Astrocyte (in vitro differentiated cells and primary cell): ENCODE measurements at regions not wholly inside any gene's neighbourhood (a gene's known extent, or its start where the extent isn't known, plus 50 kb on each side); places are given as distances from the start of the nearest gene placed in this dataset.

Experiments used
- CTCF ChIP-seq: IDR thresholded peaks from 2 replicates; pipeline ENCODE4 v1.5.1; 2011; ENCODE audit warnings: low read depth, mild to moderate bottlenecking, inconsistent platforms, low read length, moderate library complexity; ENCODE audit not compliant: insufficient read depth
- EZH2 ChIP-seq: IDR thresholded peaks from 2 replicates; pipeline ENCODE4 v1.6.1; 2012; ENCODE audit warnings: mild to moderate bottlenecking, low read length, inconsistent platforms; ENCODE audit not compliant: insufficient read depth

GRCh38 chr13:80562433-80563156, 221.7 kb upstream of the SPRY2 start:
- no peak for TF ChIP-seq CTCF
- no peak for TF ChIP-seq EZH2
